ENCODE measurements at regions not wholly inside any gene's neighbourhood (a gene's known extent, or its start where the extent isn't known, plus 50 kb on each side); places are given as distances from the start of the nearest gene placed in this dataset.

DNA sequence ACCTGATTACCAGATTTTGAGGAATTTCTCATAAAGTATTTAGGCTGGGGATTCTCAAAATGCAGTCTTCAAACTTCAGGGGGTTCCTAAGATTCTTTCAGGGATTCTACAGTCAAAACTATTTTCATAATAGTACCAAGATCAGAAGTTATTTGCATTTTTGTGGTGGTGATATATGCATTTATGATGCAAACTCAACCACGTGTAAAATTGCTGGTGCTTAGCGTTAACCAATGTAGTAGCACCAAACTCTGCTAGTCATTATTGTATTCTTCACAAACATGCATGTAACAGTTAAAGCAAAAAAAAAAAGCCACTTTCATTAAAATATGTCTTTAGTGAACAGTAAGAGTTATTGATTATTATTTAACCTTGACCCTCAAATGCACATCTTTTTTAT, 274.9 kb upstream of the DNAJC19 start:
- TF ChIP-seq, protein P1, sequence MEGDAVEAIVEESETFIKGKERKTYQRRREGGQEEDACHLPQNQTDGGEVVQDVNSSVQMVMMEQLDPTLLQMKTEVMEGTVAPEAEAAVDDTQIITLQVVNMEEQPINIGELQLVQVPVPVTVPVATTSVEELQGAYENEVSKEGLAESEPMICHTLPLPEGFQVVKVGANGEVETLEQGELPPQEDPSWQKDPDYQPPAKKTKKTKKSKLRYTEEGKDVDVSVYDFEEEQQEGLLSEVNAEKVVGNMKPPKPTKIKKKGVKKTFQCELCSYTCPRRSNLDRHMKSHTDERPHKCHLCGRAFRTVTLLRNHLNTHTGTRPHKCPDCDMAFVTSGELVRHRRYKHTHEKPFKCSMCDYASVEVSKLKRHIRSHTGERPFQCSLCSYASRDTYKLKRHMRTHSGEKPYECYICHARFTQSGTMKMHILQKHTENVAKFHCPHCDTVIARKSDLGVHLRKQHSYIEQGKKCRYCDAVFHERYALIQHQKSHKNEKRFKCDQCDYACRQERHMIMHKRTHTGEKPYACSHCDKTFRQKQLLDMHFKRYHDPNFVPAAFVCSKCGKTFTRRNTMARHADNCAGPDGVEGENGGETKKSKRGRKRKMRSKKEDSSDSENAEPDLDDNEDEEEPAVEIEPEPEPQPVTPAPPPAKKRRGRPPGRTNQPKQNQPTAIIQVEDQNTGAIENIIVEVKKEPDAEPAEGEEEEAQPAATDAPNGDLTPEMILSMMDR (optimal IDR thresholded peaks at IDR 0.05 in 1 of 3, IDR thresholded peaks at IDR 0.05 in 1 of 3, conservative IDR thresholded peaks at IDR 0.05 in 1 of 3; ENCODE audit: extremely low read depth in 1 of 3, insufficient read depth in 2 of 3, low read length in 3 of 3) = no peak
- TF ChIP-seq EZH2 (IDR thresholded peaks at IDR 0.05; ENCODE audit: low read length) = no peak
